H1 (cell line): ENCODE measurements at regions not wholly inside any gene's neighbourhood (a gene's known extent, or its start where the extent isn't known, plus 50 kb on each side); places are given as distances from the start of the nearest gene placed in this dataset.

Experiments
- CTCF ChIA-PET: fragments of 300-600 bp; sonication (Branson Sonifier 250); formaldehyde crosslinking; loops from one replicate; lab custom pipeline; 2021; ENCODE audit not compliant: partially characterized antibody; lab: Charles Lee
- POLR2A ChIA-PET: fragments of 300-600 bp; sonication (Branson Sonifier 250); formaldehyde crosslinking; loops from one replicate; lab custom pipeline; 2021; ENCODE audit warnings: inconsistent platforms; ENCODE audit not compliant: partially characterized antibody; lab: Charles Lee
- DNase-seq, 2 experiments: peaks; one replicate each; pipeline versions ENCODE4 v3.0.0 to v3.0.0-alpha.2; 2010 to 2022; ENCODE audit warnings: low spot score in 2 of 2, low read depth in 1 of 2, mixed read lengths in 1 of 2
- FAIRE-seq: peaks from 2 replicates; lab custom pipeline; 2011; peaks lifted over from hg19 to GRCh38; lab: Jason Lieb, UNC
- H2AFZ ChIP-seq: 2 replicates; pipeline ENCODE4 v1.8.1; 2012; ENCODE audit warnings: low read length, inconsistent platforms
- H2AK5ac ChIP-seq: 2 replicates; pipeline ENCODE4 v1.6.1; 2013; ENCODE audit warnings: low read depth, low read length
- H2BK120ac ChIP-seq: replicated peaks from 2 replicates; pipeline ENCODE3; 2013; ENCODE audit warnings: low read depth, low read length, inconsistent platforms
- H2BK12ac ChIP-seq: 2 replicates; pipeline ENCODE4 v1.6.1; 2013; ENCODE audit warnings: low read depth, low read length
- H2BK15ac ChIP-seq: 2 replicates; pipeline ENCODE4 v1.6.1; 2013; ENCODE audit warnings: low read length
- H2BK20ac ChIP-seq: 2 replicates; pipeline ENCODE4 v1.6.1; 2013; ENCODE audit warnings: low read length
- H2BK5ac ChIP-seq: 2 replicates; pipeline ENCODE4 v1.6.1; 2013; ENCODE audit warnings: low read depth, low read length
- H3K14ac ChIP-seq: 2 replicates; pipeline ENCODE4 v1.6.1; 2013; ENCODE audit warnings: inconsistent platforms; ENCODE audit not compliant: insufficient read length
- H3K18ac ChIP-seq: 2 replicates; pipeline ENCODE4 v1.6.1; 2013; ENCODE audit warnings: low read length; ENCODE audit errors: extremely low read depth
- H3K23ac ChIP-seq: 2 replicates; pipeline ENCODE4 v1.6.1; 2013; ENCODE audit warnings: inconsistent platforms; ENCODE audit not compliant: insufficient read length
- H3K23me2 ChIP-seq: 2 replicates; pipeline ENCODE4 v1.6.1; 2013; ENCODE audit warnings: low read depth, low read length
- H3K27ac ChIP-seq: 2 replicates; pipeline ENCODE4 v1.6.1; 2011; ENCODE audit warnings: low read depth, low read length, inconsistent platforms
- H3K27me3 ChIP-seq, 4 experiments: replicated peaks in 1 of 4; 1 replicate in 1 of 4; 2 replicates in 3 of 4; pipeline versions ENCODE4 v1.6.1 to v1.8.1; 2011 to 2013; ENCODE audit warnings: low read length in 3 of 4, mild to moderate bottlenecking in 3 of 4, inconsistent platforms in 2 of 4, mixed read lengths in 2 of 4, moderate library complexity in 1 of 4; ENCODE audit not compliant: control insufficient read depth in 3 of 4, insufficient read depth in 3 of 4; ENCODE audit errors: extremely low read depth in 1 of 4
- H3K36me3 ChIP-seq, 4 experiments: 2 replicates each; pipeline versions ENCODE4 v1.6.1 to v1.8.1; 2011 to 2013; ENCODE audit warnings: mild to moderate bottlenecking in 4 of 4, low read length in 3 of 4, moderate library complexity in 2 of 4, control low read depth in 1 of 4, inconsistent platforms in 1 of 4; ENCODE audit not compliant: insufficient read depth in 4 of 4, control insufficient read depth in 2 of 4
- H3K4ac ChIP-seq: replicated peaks from 2 replicates; pipeline ENCODE3; 2013; ENCODE audit warnings: low read length, low read depth, mixed read lengths, inconsistent platforms; ENCODE audit not compliant: insufficient read length
- H3K4me1 ChIP-seq, 4 experiments: replicated peaks in 1 of 4; 1 replicate in 1 of 4; 2 replicates in 3 of 4; pipeline versions ENCODE4 v1.6.1 to v1.8.1; 2011 to 2013; ENCODE audit warnings: low read length in 3 of 4, inconsistent platforms in 2 of 4, mixed read lengths in 1 of 4; ENCODE audit not compliant: insufficient read depth in 4 of 4, control insufficient read depth in 3 of 4
- H3K4me2 ChIP-seq, 2 experiments: 2 replicates each; pipeline versions ENCODE4 v1.6.1 to v1.8.1; 2011 to 2013; ENCODE audit warnings: low read depth in 2 of 2, low read length in 2 of 2, control low read depth in 1 of 2, inconsistent platforms in 1 of 2, mild to moderate bottlenecking in 1 of 2; ENCODE audit not compliant: insufficient read depth in 1 of 2
- H3K4me3 ChIP-seq, 4 experiments: fragments of 200-600, 300-600 bp in 1 of 4; sonication (generic), shearing (Covaris generic), sonication (Bioruptor Twin) in 1 of 4; 2 replicates each; pipeline versions ENCODE4 v1.5.1 to v1.8.1; 2011 to 2016; ENCODE audit warnings: low read length in 4 of 4, low read depth in 3 of 4, control low read depth in 2 of 4, inconsistent platforms in 2 of 4, mild to moderate bottlenecking in 2 of 4, mixed read lengths in 1 of 4, moderate library complexity in 1 of 4; ENCODE audit not compliant: insufficient read depth in 2 of 4; ENCODE audit errors: extremely low read depth in 1 of 4
- H3K56ac ChIP-seq: replicated peaks from 2 replicates; pipeline ENCODE3; 2013; ENCODE audit warnings: low read depth, mild to moderate bottlenecking, mixed read lengths, low read length, inconsistent platforms; ENCODE audit not compliant: insufficient read length
- H3K79me1 ChIP-seq: 2 replicates; pipeline ENCODE4 v1.6.1; 2013; ENCODE audit warnings: low read depth, low read length, control low read depth
- H3K79me2 ChIP-seq, 2 experiments: 2 replicates each; pipeline versions ENCODE4 v1.6.1 to v1.8.1; 2012 to 2013; ENCODE audit warnings: low read length in 2 of 2, mild to moderate bottlenecking in 2 of 2, inconsistent platforms in 1 of 2; ENCODE audit not compliant: insufficient read depth in 2 of 2, control insufficient read depth in 1 of 2
- H3K9ac ChIP-seq, 4 experiments: replicated peaks in 1 of 4; 1 replicate in 1 of 4; 2 replicates in 3 of 4; pipeline versions ENCODE4 v1.6.1 to v1.8.1; 2011 to 2013; ENCODE audit warnings: low read depth in 3 of 4, low read length in 3 of 4, control low read depth in 2 of 4, mild to moderate bottlenecking in 2 of 4, moderate library complexity in 2 of 4, inconsistent platforms in 1 of 4; ENCODE audit errors: extremely low read depth in 1 of 4
- H3K9me3 ChIP-seq, 2 experiments: 2 replicates each; pipeline versions ENCODE4 v1.6.1 to v1.8.1; 2012 to 2013; ENCODE audit warnings: mild to moderate bottlenecking in 2 of 2, moderate library complexity in 2 of 2, control low read depth in 1 of 2, inconsistent platforms in 1 of 2, low read depth in 1 of 2, low read length in 1 of 2, mixed read lengths in 1 of 2; ENCODE audit not compliant: insufficient read depth in 2 of 2
- H4K20me1 ChIP-seq, 2 experiments: replicated peaks in 1 of 2; 2 replicates each; pipeline versions ENCODE3 to v1.8.1; 2011 to 2013; ENCODE audit warnings: inconsistent platforms in 2 of 2, low read length in 2 of 2, mild to moderate bottlenecking in 1 of 2; ENCODE audit not compliant: insufficient read depth in 2 of 2, control insufficient read depth in 1 of 2
- H4K5ac ChIP-seq: 2 replicates; pipeline ENCODE4 v1.6.1; 2013; ENCODE audit warnings: low read length, low read depth, mixed read lengths, inconsistent platforms; ENCODE audit not compliant: insufficient read length
- H4K8ac ChIP-seq: 2 replicates; pipeline ENCODE4 v1.8.0; 2013; ENCODE audit warnings: mild to moderate bottlenecking, moderate library complexity, low read length, inconsistent platforms; ENCODE audit not compliant: insufficient read depth; ENCODE audit errors: extremely low read depth
- H4K91ac ChIP-seq: replicated peaks from 2 replicates; pipeline ENCODE3; 2013; ENCODE audit warnings: low read length, mixed read lengths, inconsistent platforms; ENCODE audit not compliant: insufficient read length
- ASH2L ChIP-seq: fragments of 200-600, 300-600 bp; sonication (generic); IDR thresholded peaks from one replicate; pipeline ENCODE4 v1.7.1; 2017; ENCODE audit warnings: low read length
- BCL11A ChIP-seq, 2 experiments: IDR thresholded peaks; one replicate each; pipeline ENCODE4 v1.6.1; 2011; ENCODE audit warnings: low read depth in 2 of 2, low read length in 2 of 2, mild to moderate bottlenecking in 2 of 2
- CBX5 ChIP-seq: fragments of 300-800, 300-1000 bp; sonication (generic); IDR thresholded peaks from 2 replicates; pipeline ENCODE4 v1.7.1; 2016; ENCODE audit warnings: antibody characterized with exemption, low read length, low read depth
- CBX8 ChIP-seq: fragments of 300-800, 300-1000 bp; sonication (generic); IDR thresholded peaks from 2 replicates; pipeline ENCODE4 v1.7.1; 2016; ENCODE audit warnings: low read depth, low read length, borderline replicate concordance
- CREB1 ChIP-seq: IDR thresholded peaks from 2 replicates; pipeline ENCODE4 v1.6.1; 2012; ENCODE audit warnings: inconsistent platforms
- EGR1 ChIP-seq: IDR thresholded peaks from 2 replicates; pipeline ENCODE4 v1.6.1; 2011; ENCODE audit warnings: low read depth, low read length, borderline replicate concordance
- HDAC2 ChIP-seq, 2 experiments: fragments of 300-600 bp in 1 of 2; sonication (generic) in 1 of 2; IDR thresholded peaks; 2 replicates each; pipeline ENCODE4 v1.6.1; 2011 to 2012; ENCODE audit warnings: low read depth in 2 of 2, low read length in 2 of 2, mild to moderate bottlenecking in 2 of 2, moderate library complexity in 2 of 2, borderline replicate concordance in 1 of 2, inconsistent platforms in 1 of 2
- KDM1A ChIP-seq: fragments of 200-600, 300-600 bp; sonication (generic); IDR thresholded peaks from 2 replicates; pipeline ENCODE4 v1.7.1; 2016; ENCODE audit warnings: mild to moderate bottlenecking, low read length, borderline replicate concordance
- MAFK ChIP-seq: IDR thresholded peaks from 2 replicates; pipeline ENCODE4 v1.6.1; 2012; ENCODE audit warnings: low read depth, mild to moderate bottlenecking, improper control_type of control experiment, low read length
- RBBP5 ChIP-seq: IDR thresholded peaks from 2 replicates; pipeline ENCODE4 v1.7.1; 2012; ENCODE audit warnings: low read depth, mild to moderate bottlenecking, inconsistent platforms, low read length, moderate library complexity, borderline replicate concordance
- SP2 ChIP-seq: IDR thresholded peaks from 2 replicates; pipeline ENCODE4 v1.6.1; 2012; ENCODE audit warnings: mild to moderate bottlenecking, low read length, inconsistent platforms
- TBP ChIP-seq: IDR thresholded peaks from 2 replicates; pipeline ENCODE4 v1.6.1; 2011; ENCODE audit warnings: low read depth, low read length, improper control_type of control experiment
- TEAD4 ChIP-seq: IDR thresholded peaks from 2 replicates; pipeline ENCODE4 v1.6.1; 2012; ENCODE audit warnings: low read depth, low read length, inconsistent platforms, mixed read lengths
- WGBS, 2 experiments: shearing (Covaris generic) in 1 of 2; methylation state at CpG; one replicate each; pipeline versions ENCODE4 v1.1.6 to v1.1.7; 2013 to 2015; ENCODE audit warnings: low lambda C conversion rate in 2 of 2, mixed read lengths in 2 of 2, inconsistent platforms in 1 of 2, low coverage in 1 of 2, missing lambda C conversion rate in 1 of 2; ENCODE audit not compliant: insufficient replicate concordance in 2 of 2, insufficient coverage in 1 of 2, insufficient read length in 1 of 2; ENCODE audit errors: extremely low coverage in 1 of 2, missing lambda C conversion rate in 1 of 2; 5-methylcytosine and 5-hydroxymethylcytosine counted together
- TF ChIP-seq, protein P1 (sequence below): IDR thresholded peaks from 2 replicates; pipeline ENCODE4 v1.6.1; 2012; ENCODE audit warnings: inconsistent platforms
- TF ChIP-seq, protein P2 (sequence below): IDR thresholded peaks from 2 replicates; pipeline ENCODE4 v1.6.1; 2012; ENCODE audit warnings: inconsistent platforms

DNA sequence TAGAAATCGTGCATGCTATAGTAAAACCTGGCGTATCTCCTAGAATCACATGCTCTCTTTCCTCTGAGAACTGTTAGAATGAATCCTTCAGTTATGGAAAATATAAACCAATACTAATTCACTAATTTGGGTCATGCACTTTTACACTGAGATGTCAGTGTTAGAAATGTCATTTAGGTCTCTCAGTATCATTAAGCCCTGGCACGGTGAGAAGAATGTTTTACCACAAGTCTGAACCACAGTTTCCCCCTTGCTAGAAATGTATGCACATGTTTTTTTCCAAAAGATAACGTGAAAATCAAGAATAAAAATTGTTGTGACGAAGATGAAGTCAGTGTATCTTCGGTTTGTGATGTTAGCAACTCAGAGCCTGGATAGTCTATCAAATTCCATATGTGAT, 1062.7 kb upstream of the NCAM2 start:
- FAIRE-seq (no peak), DNase-seq (no peak)
- H2BK5ac ChIP-seq: no peak overlapping the region
- H3K4me1 ChIP-seq: no peaks in the 10 kb centered on the region
- H3K4ac ChIP-seq: no peak overlapping the region
- H3K27ac ChIP-seq: no peak overlapping the region
- no peaks in the 10 kb centered on the region for H3K9me3 ChIP-seq
- no peak overlapping the region for H3K56ac ChIP-seq
- no peaks in the 10 kb centered on the region for H4K20me1 ChIP-seq
- H2AK5ac ChIP-seq: no peak overlapping the region
- H3K23me2 ChIP-seq: no peaks in the 10 kb centered on the region
- no peak overlapping the region for H4K5ac ChIP-seq
- H3K4me2 ChIP-seq: no peak overlapping the region
- no peak overlapping the region for H2BK120ac ChIP-seq
- ChIA-PET POLR2A (no interaction called here), CTCF (no interaction called here)
- H3K14ac ChIP-seq: no peak overlapping the region
- H3K36me3 ChIP-seq: no peaks in the 10 kb centered on the region
- no peak overlapping the region for H2BK15ac ChIP-seq
- H3K18ac ChIP-seq: no peak overlapping the region
- no peak overlapping the region for H4K8ac ChIP-seq
- H3K79me2 ChIP-seq: no peaks in the 10 kb centered on the region
- H2BK12ac ChIP-seq: no peak overlapping the region
- no peak overlapping the region for H3K4me3 ChIP-seq
- no peaks in the 10 kb centered on the region for H3K27me3 ChIP-seq
- no peak overlapping the region for H3K9ac ChIP-seq
- no peak overlapping the region for H2AFZ ChIP-seq
- no peak overlapping the region for H2BK20ac ChIP-seq
- WGBS, 2 experiments: 97% methylated on average over 6 of the region's 6 CpGs; no CpG with 5 or more reads in 1 of the 2 experiments
- no peaks in the 10 kb centered on the region for H3K79me1 ChIP-seq
- no peak overlapping the region for H4K91ac ChIP-seq
- H3K23ac ChIP-seq: no peak overlapping the region
- TF ChIP-seq MAFK (no peak), TEAD4 (no peak), BCL11A (IDR thresholded peaks at IDR 0.05; ENCODE audit: low read depth in 2 of 2, low read length in 2 of 2) (no peak), CREB1 (no peak), KDM1A (no peak), ASH2L (no peak), TBP (no peak), RBBP5 (no peak), CBX8 (no peak), HDAC2 (IDR thresholded peaks at IDR 0.05; ENCODE audit: borderline replicate concordance in 1 of 2, low read depth in 2 of 2, low read length in 2 of 2) (no peak), CBX5 (no peak), SP2 (no peak), EGR1 (no peak)
- TF ChIP-seq, protein P1, sequence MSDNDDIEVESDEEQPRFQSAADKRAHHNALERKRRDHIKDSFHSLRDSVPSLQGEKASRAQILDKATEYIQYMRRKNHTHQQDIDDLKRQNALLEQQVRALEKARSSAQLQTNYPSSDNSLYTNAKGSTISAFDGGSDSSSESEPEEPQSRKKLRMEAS: no peak
- TF ChIP-seq, protein P2, sequence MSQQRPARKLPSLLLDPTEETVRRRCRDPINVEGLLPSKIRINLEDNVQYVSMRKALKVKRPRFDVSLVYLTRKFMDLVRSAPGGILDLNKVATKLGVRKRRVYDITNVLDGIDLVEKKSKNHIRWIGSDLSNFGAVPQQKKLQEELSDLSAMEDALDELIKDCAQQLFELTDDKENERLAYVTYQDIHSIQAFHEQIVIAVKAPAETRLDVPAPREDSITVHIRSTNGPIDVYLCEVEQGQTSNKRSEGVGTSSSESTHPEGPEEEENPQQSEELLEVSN: no peak
